ENCODE measurements at regions not wholly inside any gene's neighbourhood (a gene's known extent, or its start where the extent isn't known, plus 50 kb on each side); places are given as distances from the start of the nearest gene placed in this dataset.

- CTCF ChIA-PET: no interaction called here
- DNase-seq (no peak), ATAC-seq (ENCODE audit: low read depth) (no peak)
- H3K4me3 Mint-ChIP-seq: no peak overlapping the region
- TF ChIP-seq CTCF (IDR thresholded peaks at IDR 0.05): no peak
- intact Hi-C loops (cut with micrococcal nuclease): no loop called here
- POLR2A ChIA-PET: no interaction called here
- H3K4me1 Mint-ChIP-seq: no peaks in the 10 kb centered on the region
- no peaks in the 10 kb centered on the region for H3K9me3 Mint-ChIP-seq
- H3K36me3 Mint-ChIP-seq (ENCODE audit: low read depth): no peaks in the 10 kb centered on the region
- no peaks in the 10 kb centered on the region for H3K27me3 Mint-ChIP-seq
- no peak overlapping the region for H3K27ac Mint-ChIP-seq
Observed at GRCh38 chr6:140845701-140846100, 1287.0 kb upstream of the GJE1 start.

- DNase-seq (no peak), ATAC-seq (ENCODE audit: low read depth) (no peak)
- ChIA-PET POLR2A (no interaction called here), CTCF (no interaction called here)
- Mint-ChIP-seq H3K9me3 (no peaks in the 10 kb centered on the region), H3K27ac (no peak overlapping the region), H3K27me3 (no peaks in the 10 kb centered on the region), H3K4me1 (no peaks in the 10 kb centered on the region), H3K4me3 (no peak overlapping the region), H3K36me3 (ENCODE audit: low read depth) (no peaks in the 10 kb centered on the region)
- no peak for TF ChIP-seq CTCF (IDR thresholded peaks at IDR 0.05)
- intact Hi-C loops (cut with micrococcal nuclease): no loop called here
Observed at GRCh38 chr6:140844167-140844566, 1288.6 kb upstream of the GJE1 start.

- TF ChIP-seq CTCF (IDR thresholded peaks at IDR 0.05): no peak
- Mint-ChIP-seq H3K27ac (no peak overlapping the region), H3K4me3 (no peak overlapping the region), H3K36me3 (ENCODE audit: low read depth) (no peaks in the 10 kb centered on the region), H3K9me3 (peaks cover 2% of the 10 kb centered on the region), H3K4me1 (no peaks in the 10 kb centered on the region), H3K27me3 (no peaks in the 10 kb centered on the region)
- POLR2A ChIA-PET: no interaction called here
- DNase-seq (no peak), ATAC-seq (ENCODE audit: low read depth) (no peak)
- CTCF ChIA-PET: no interaction called here
- intact Hi-C loops (cut with micrococcal nuclease): no loop called here
Observed at GRCh38 chr6:140833408-140833807, 1299.3 kb upstream of the GJE1 start.

- Mint-ChIP-seq H3K27me3 (no peaks in the 10 kb centered on the region), H3K4me1 (no peaks in the 10 kb centered on the region), H3K36me3 (ENCODE audit: low read depth) (no peaks in the 10 kb centered on the region), H3K27ac (no peak overlapping the region), H3K4me3 (no peak overlapping the region), H3K9me3 (peaks cover 2% of the 10 kb centered on the region)
- DNase-seq: no peak
- intact Hi-C loops (cut with micrococcal nuclease): no loop called here
- CTCF ChIA-PET: no interaction called here
- POLR2A ChIA-PET: no interaction called here
- TF ChIP-seq CTCF (IDR thresholded peaks at IDR 0.05): no peak
- ATAC-seq (ENCODE audit: low read depth): no peak
Observed at GRCh38 chr6:140830666-140831065, 1302.1 kb upstream of the GJE1 start.

GRCh38 chr6:140828856-140829255, 1303.9 kb upstream of the GJE1 start:
- peaks cover 2% of the 10 kb centered on the region for H3K9me3 Mint-ChIP-seq
- ChIA-PET CTCF (no interaction called here), POLR2A (no interaction called here)
- no peaks in the 10 kb centered on the region for H3K36me3 Mint-ChIP-seq (ENCODE audit: low read depth)
- DNase-seq: no peak
- intact Hi-C loops (cut with micrococcal nuclease): no loop called here
- no peak for ATAC-seq (ENCODE audit: low read depth)
- no peaks in the 10 kb centered on the region for H3K4me1 Mint-ChIP-seq
- TF ChIP-seq CTCF (IDR thresholded peaks at IDR 0.05): no peak
- H3K27ac Mint-ChIP-seq: no peak overlapping the region
- H3K4me3 Mint-ChIP-seq: no peak overlapping the region
- H3K27me3 Mint-ChIP-seq: no peaks in the 10 kb centered on the region
